GM19023 (cell line): ENCODE measurements at regions not wholly inside any gene's neighbourhood (a gene's known extent, or its start where the extent isn't known, plus 50 kb on each side); places are given as distances from the start of the nearest gene placed in this dataset.
"Not testable (repeated sequence)": the region's sequence is repeated elsewhere in the genome, so short reads cannot be mapped to it uniquely, and the experiment has no call there.

Source experiments
- ATAC-seq: cut with Tn5 transposase; IDR thresholded peaks from one replicate; pipeline ENCODE4 v1.9.1; 2021; ENCODE audit warnings: mild to moderate bottlenecking, moderate library complexity; ENCODE audit not compliant: unreplicated experiment

- not testable (repeated sequence) for ATAC-seq
Observed at GRCh38 chr2:87343347-87343746, 321.7 kb upstream of the PLGLB1 start.

GRCh38 chr2:87345283-87345682 lies 323.6 kb upstream of the PLGLB1 start:
- not testable (repeated sequence) for ATAC-seq

- not testable (repeated sequence) for ATAC-seq
Observed at GRCh38 chr2:87348556-87348955, 326.9 kb upstream of the PLGLB1 start.

GRCh38 chr2:87349006-87349405 lies 327.4 kb upstream of the PLGLB1 start:
- not testable (repeated sequence) for ATAC-seq

GRCh38 chr2:87352178-87352934 lies 330.7 kb upstream of the PLGLB1 start:
- not testable (repeated sequence) for ATAC-seq

- ATAC-seq = not testable (repeated sequence)
Observed at GRCh38 chr2:87353408-87353807, 331.8 kb upstream of the PLGLB1 start.

GRCh38 chr2:87354102-87354501 lies 332.5 kb upstream of the PLGLB1 start:
- not testable (repeated sequence) for ATAC-seq

- ATAC-seq = not testable (repeated sequence)
Observed at GRCh38 chr2:87360250-87360649, 338.6 kb upstream of the PLGLB1 start.

GRCh38 chr2:87360927-87361326 lies 339.3 kb upstream of the PLGLB1 start:
- not testable (repeated sequence) for ATAC-seq

- not testable (repeated sequence) for ATAC-seq
Observed at GRCh38 chr2:87361805-87362204, 340.2 kb upstream of the PLGLB1 start.

GRCh38 chr2:87364379-87364778 lies 342.7 kb upstream of the PLGLB1 start:
- ATAC-seq = not testable (repeated sequence)

GRCh38 chr2:87365038-87365437 lies 343.4 kb upstream of the PLGLB1 start:
- not testable (repeated sequence) for ATAC-seq

- ATAC-seq = not testable (repeated sequence)
Observed at GRCh38 chr2:87386063-87386560, 361.8 kb upstream of the PLGLB2 start.

GRCh38 chr2:87395784-87396183 lies 352.1 kb upstream of the PLGLB2 start:
- not testable (repeated sequence) for ATAC-seq

- not testable (repeated sequence) for ATAC-seq
Observed at GRCh38 chr2:87396551-87397265, 351.2 kb upstream of the PLGLB2 start.

GRCh38 chr2:87397276-87398065 lies 350.4 kb upstream of the PLGLB2 start:
- not testable (repeated sequence) for ATAC-seq

GRCh38 chr2:87398567-87399305 lies 349.2 kb upstream of the PLGLB2 start:
- not testable (repeated sequence) for ATAC-seq

- ATAC-seq = no peak
Observed at GRCh38 chr2:87401726-87402345, 346.1 kb upstream of the PLGLB2 start.

GRCh38 chr2:87403893-87404175 lies 344.1 kb upstream of the PLGLB2 start:
- ATAC-seq = no peak
